ENCODE measurements at regions not wholly inside any gene's neighbourhood (a gene's known extent, or its start where the extent isn't known, plus 50 kb on each side); places are given as distances from the start of the nearest gene placed in this dataset.

DNA sequence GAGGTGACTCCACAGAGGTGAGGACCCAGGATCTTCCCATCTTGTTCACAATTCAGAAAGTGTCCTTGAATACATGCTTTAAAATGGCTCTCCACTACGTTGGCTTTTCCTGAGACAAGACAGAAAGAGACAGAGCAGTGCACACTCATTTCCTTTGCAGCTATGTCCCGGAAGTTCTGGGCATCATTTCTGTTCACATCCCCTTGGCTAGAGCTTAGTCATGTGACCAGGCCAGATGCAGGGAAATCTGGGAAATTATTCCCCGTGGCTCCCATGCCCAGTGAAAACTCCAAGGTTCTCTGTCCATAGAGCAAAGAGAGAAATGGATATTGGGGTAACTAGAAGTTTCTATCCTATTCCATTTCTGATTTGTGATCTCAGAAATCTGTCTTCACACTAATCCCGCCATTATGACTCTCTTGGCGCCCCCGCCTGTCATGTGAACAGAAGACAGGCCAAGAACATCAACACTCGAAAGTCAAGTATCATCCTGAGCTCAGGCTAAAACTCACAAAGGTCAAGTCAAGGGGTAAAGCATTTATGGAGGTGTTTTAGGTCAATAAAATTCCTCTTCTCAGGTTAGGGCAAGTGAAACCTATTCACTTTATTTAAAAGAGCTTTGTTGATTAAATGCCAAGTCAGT is 251.4 kb upstream of the HABP2 start:
- no peaks in the 10 kb centered on the region for H3K9me3 ChIP-seq
- no peak overlapping the region for H3K27ac ChIP-seq
- no peaks in the 10 kb centered on the region for H3K36me3 ChIP-seq
- no peaks in the 10 kb centered on the region for H3K4me1 ChIP-seq
- no peak overlapping the region for H3K4me3 ChIP-seq
- no peaks in the 10 kb centered on the region for H3K27me3 ChIP-seq
- intact Hi-C loops (cut with DNase I; ENCODE audit: low total_unique reads): no loop called here
- no peak for DNase-seq (ENCODE audit: low spot score in 2 of 2)
- TF ChIP-seq POLR2AphosphoS5 (IDR thresholded peaks at IDR 0.05) (no peak), POLR2A (IDR thresholded peaks at IDR 0.05) (no peak)
- TF ChIP-seq, protein P1, sequence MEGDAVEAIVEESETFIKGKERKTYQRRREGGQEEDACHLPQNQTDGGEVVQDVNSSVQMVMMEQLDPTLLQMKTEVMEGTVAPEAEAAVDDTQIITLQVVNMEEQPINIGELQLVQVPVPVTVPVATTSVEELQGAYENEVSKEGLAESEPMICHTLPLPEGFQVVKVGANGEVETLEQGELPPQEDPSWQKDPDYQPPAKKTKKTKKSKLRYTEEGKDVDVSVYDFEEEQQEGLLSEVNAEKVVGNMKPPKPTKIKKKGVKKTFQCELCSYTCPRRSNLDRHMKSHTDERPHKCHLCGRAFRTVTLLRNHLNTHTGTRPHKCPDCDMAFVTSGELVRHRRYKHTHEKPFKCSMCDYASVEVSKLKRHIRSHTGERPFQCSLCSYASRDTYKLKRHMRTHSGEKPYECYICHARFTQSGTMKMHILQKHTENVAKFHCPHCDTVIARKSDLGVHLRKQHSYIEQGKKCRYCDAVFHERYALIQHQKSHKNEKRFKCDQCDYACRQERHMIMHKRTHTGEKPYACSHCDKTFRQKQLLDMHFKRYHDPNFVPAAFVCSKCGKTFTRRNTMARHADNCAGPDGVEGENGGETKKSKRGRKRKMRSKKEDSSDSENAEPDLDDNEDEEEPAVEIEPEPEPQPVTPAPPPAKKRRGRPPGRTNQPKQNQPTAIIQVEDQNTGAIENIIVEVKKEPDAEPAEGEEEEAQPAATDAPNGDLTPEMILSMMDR (IDR thresholded peaks at IDR 0.05): no peak

GRCh38 chr10:113302062-113302461 is 250.8 kb upstream of the HABP2 start:
- Histone ChIP-seq H3K4me1 (no peaks in the 10 kb centered on the region), H3K9me3 (no peaks in the 10 kb centered on the region), H3K27me3 (no peaks in the 10 kb centered on the region), H3K4me3 (no peak overlapping the region), H3K36me3 (no peaks in the 10 kb centered on the region), H3K27ac (no peak overlapping the region)
- DNase-seq (ENCODE audit: low spot score in 2 of 2): no peak
- no peak for TF ChIP-seq POLR2A (IDR thresholded peaks at IDR 0.05)
- no peak for TF ChIP-seq POLR2AphosphoS5 (IDR thresholded peaks at IDR 0.05)
- TF ChIP-seq, protein P1 (IDR thresholded peaks at IDR 0.05): no peak
- intact Hi-C loops (cut with DNase I; ENCODE audit: low total_unique reads): no loop called here

GRCh38 chr10:113303544-113304146 is 249.2 kb upstream of the HABP2 start:
- Histone ChIP-seq H3K27me3 (no peaks in the 10 kb centered on the region), H3K4me1 (no peaks in the 10 kb centered on the region), H3K4me3 (no peak overlapping the region), H3K27ac (no peak overlapping the region), H3K36me3 (no peaks in the 10 kb centered on the region), H3K9me3 (no peaks in the 10 kb centered on the region)
- TF ChIP-seq POLR2AphosphoS5 (IDR thresholded peaks at IDR 0.05): no peak
- TF ChIP-seq POLR2A (IDR thresholded peaks at IDR 0.05): no peak
- TF ChIP-seq, protein P1 (IDR thresholded peaks at IDR 0.05): no peak
- intact Hi-C loops (cut with DNase I; ENCODE audit: low total_unique reads): no loop called here
- no peak for DNase-seq (ENCODE audit: low spot score in 2 of 2)

- Histone ChIP-seq H3K4me3 (no peak overlapping the region), H3K9me3 (no peaks in the 10 kb centered on the region), H3K4me1 (no peaks in the 10 kb centered on the region), H3K36me3 (no peaks in the 10 kb centered on the region), H3K27ac (no peak overlapping the region), H3K27me3 (no peaks in the 10 kb centered on the region)
- TF ChIP-seq, protein P1 (IDR thresholded peaks at IDR 0.05): no peak
- TF ChIP-seq POLR2A (IDR thresholded peaks at IDR 0.05) (no peak), POLR2AphosphoS5 (IDR thresholded peaks at IDR 0.05) (no peak)
- no peak for DNase-seq (ENCODE audit: low spot score in 2 of 2)
- intact Hi-C loops (cut with DNase I; ENCODE audit: low total_unique reads): no loop called here
Measured at GRCh38 chr10:113304726-113305125, 248.1 kb upstream of the HABP2 start.

DNA sequence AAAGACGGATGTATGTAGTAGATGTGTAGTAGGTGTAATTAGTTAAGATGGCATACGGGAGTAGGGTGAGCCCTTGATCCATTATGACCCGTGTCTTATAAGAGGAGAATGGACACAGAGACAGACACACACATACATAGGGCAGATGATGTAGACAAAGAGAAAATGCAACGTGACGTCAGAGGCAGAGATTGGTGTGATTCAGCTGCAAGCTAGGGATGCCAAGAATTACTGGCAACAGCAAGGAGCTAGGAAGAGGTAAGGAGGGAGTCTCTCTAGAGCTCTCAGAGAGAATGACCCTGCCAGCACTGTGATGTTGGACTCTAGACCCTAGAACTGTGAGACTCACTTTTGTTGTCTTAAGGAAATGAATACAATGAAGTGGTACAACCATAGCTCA is 247.0 kb upstream of the HABP2 start:
- intact Hi-C loops (cut with DNase I; ENCODE audit: low total_unique reads): no loop called here
- TF ChIP-seq POLR2AphosphoS5 (IDR thresholded peaks at IDR 0.05) (no peak), POLR2A (IDR thresholded peaks at IDR 0.05) (no peak)
- TF ChIP-seq, protein P1 (IDR thresholded peaks at IDR 0.05): no peak
- no peaks in the 10 kb centered on the region for H3K27me3 ChIP-seq
- H3K4me1 ChIP-seq: no peaks in the 10 kb centered on the region
- H3K4me3 ChIP-seq: no peak overlapping the region
- no peaks in the 10 kb centered on the region for H3K36me3 ChIP-seq
- no peak for DNase-seq (ENCODE audit: low spot score in 2 of 2)
- no peaks in the 10 kb centered on the region for H3K9me3 ChIP-seq
- H3K27ac ChIP-seq: no peak overlapping the region
